GM23338 (cell line): ENCODE measurements at regions not wholly inside any gene's neighbourhood (a gene's known extent, or its start where the extent isn't known, plus 50 kb on each side); places are given as distances from the start of the nearest gene placed in this dataset.

ENCODE experiments used
- EZH2phosphoT487 ChIP-seq: fragments of 200-600 bp; sonication (generic); IDR thresholded peaks from one replicate; pipeline ENCODE4 v1.8.1; 2018; ENCODE audit warnings: antibody characterized with exemption; ENCODE audit not compliant: unreplicated experiment
- POLR2AphosphoS5 ChIP-seq: IDR thresholded peaks from 2 replicates; pipeline ENCODE4 v1.6.1; 2016; ENCODE audit warnings: antibody characterized with exemption, low read depth
- TF ChIP-seq, protein P1 (sequence below): fragments of 250-450 bp; sonication (Bioruptor Pico); IDR thresholded peaks from 2 replicates; pipeline ENCODE4 v1.5.0; 2020; ENCODE audit warnings: mild to moderate bottlenecking, moderate library complexity
- TF ChIP-seq, protein P2 (sequence below), 2 experiments: fragments of 200-600 bp in 1 of 2; sonication (generic) in 1 of 2; conservative IDR thresholded peaks; 2 replicates each; pipeline versions ENCODE4 v1.5.1 to v1.6.1; 2016 to 2017; ENCODE audit warnings: antibody characterized with exemption in 2 of 2, low read depth in 2 of 2, mild to moderate bottlenecking in 2 of 2, moderate library complexity in 1 of 2
- TF ChIP-seq, protein P3 (sequence below): IDR thresholded peaks from 2 replicates; pipeline ENCODE4 v1.6.1; 2016; ENCODE audit warnings: antibody characterized with exemption
- TF ChIP-seq, protein P4 (sequence below): IDR thresholded peaks from one replicate; pipeline ENCODE4 v1.6.1; 2018; ENCODE audit warnings: antibody characterized with exemption; ENCODE audit not compliant: unreplicated experiment

DNA sequence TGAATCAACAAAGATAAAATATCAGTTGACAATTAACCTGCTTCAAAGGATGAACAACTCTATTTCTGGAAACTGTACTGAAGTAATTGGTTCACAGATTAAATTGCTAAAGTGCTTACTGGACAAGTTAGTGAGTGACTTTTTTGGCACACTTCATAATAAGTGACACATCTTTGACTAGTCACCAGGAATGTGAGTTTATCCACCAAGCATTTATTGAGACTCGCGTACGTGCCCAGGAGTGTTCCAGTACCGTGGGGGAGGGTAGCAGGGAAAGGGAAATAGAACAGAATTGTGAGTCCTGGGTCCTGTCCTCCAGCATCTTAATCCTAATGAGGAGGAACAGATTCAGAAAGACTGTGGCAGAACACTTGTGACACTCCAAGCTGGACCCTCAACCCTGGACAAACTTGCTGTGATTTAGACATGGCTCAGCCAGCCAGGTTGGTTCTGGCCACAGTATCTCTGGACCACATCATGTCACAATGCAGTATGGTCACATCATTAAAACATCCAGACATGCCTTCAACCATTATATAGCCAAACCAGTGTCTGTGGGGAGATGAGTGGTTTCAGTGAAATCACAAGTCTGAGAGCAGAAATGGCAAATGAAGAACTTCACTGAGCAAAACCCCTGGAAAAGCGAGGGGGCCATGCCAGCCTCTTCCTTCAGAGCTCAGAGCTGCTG lies 623.1 kb downstream of the BNC2 start (continued):
- TF ChIP-seq, protein P1, sequence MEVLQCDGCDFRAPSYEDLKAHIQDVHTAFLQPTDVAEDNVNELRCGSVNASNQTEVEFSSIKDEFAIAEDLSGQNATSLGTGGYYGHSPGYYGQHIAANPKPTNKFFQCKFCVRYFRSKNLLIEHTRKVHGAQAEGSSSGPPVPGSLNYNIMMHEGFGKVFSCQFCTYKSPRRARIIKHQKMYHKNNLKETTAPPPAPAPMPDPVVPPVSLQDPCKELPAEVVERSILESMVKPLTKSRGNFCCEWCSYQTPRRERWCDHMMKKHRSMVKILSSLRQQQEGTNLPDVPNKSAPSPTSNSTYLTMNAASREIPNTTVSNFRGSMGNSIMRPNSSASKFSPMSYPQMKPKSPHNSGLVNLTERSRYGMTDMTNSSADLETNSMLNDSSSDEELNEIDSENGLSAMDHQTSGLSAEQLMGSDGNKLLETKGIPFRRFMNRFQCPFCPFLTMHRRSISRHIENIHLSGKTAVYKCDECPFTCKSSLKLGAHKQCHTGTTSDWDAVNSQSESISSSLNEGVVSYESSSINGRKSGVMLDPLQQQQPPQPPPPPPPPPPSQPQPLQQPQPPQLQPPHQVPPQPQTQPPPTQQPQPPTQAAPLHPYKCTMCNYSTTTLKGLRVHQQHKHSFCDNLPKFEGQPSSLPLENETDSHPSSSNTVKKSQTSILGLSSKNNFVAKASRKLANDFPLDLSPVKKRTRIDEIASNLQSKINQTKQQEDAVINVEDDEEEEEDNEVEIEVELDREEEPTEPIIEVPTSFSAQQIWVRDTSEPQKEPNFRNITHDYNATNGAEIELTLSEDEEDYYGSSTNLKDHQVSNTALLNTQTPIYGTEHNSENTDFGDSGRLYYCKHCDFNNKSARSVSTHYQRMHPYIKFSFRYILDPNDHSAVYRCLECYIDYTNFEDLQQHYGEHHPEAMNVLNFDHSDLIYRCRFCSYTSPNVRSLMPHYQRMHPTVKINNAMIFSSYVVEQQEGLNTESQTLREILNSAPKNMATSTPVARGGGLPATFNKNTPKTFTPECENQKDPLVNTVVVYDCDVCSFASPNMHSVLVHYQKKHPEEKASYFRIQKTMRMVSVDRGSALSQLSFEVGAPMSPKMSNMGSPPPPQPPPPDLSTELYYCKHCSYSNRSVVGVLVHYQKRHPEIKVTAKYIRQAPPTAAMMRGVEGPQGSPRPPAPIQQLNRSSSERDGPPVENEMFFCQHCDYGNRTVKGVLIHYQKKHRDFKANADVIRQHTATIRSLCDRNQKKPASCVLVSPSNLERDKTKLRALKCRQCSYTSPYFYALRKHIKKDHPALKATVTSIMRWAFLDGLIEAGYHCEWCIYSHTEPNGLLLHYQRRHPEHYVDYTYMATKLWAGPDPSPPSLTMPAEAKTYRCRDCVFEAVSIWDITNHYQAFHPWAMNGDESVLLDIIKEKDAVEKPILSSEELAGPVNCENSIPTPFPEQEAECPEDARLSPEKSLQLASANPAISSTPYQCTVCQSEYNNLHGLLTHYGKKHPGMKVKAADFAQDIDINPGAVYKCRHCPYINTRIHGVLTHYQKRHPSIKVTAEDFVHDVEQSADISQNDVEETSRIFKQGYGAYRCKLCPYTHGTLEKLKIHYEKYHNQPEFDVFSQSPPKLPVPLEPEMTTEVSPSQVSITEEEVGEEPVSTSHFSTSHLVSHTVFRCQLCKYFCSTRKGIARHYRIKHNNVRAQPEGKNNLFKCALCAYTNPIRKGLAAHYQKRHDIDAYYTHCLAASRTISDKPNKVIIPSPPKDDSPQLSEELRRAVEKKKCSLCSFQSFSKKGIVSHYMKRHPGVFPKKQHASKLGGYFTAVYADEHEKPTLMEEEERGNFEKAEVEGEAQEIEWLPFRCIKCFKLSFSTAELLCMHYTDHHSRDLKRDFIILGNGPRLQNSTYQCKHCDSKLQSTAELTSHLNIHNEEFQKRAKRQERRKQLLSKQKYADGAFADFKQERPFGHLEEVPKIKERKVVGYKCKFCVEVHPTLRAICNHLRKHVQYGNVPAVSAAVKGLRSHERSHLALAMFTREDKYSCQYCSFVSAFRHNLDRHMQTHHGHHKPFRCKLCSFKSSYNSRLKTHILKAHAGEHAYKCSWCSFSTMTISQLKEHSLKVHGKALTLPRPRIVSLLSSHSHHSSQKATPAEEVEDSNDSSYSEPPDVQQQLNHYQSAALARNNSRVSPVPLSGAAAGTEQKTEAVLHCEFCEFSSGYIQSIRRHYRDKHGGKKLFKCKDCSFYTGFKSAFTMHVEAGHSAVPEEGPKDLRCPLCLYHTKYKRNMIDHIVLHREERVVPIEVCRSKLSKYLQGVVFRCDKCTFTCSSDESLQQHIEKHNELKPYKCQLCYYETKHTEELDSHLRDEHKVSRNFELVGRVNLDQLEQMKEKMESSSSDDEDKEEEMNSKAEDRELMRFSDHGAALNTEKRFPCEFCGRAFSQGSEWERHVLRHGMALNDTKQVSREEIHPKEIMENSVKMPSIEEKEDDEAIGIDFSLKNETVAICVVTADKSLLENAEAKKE (CRISPR knock-in tag), result no peak
- TF ChIP-seq, protein P2, sequence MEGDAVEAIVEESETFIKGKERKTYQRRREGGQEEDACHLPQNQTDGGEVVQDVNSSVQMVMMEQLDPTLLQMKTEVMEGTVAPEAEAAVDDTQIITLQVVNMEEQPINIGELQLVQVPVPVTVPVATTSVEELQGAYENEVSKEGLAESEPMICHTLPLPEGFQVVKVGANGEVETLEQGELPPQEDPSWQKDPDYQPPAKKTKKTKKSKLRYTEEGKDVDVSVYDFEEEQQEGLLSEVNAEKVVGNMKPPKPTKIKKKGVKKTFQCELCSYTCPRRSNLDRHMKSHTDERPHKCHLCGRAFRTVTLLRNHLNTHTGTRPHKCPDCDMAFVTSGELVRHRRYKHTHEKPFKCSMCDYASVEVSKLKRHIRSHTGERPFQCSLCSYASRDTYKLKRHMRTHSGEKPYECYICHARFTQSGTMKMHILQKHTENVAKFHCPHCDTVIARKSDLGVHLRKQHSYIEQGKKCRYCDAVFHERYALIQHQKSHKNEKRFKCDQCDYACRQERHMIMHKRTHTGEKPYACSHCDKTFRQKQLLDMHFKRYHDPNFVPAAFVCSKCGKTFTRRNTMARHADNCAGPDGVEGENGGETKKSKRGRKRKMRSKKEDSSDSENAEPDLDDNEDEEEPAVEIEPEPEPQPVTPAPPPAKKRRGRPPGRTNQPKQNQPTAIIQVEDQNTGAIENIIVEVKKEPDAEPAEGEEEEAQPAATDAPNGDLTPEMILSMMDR (conservative IDR thresholded peaks at IDR 0.05; ENCODE audit: low read depth in 2 of 2), result no peak
- TF ChIP-seq POLR2AphosphoS5, result no peak
- TF ChIP-seq, protein P3, sequence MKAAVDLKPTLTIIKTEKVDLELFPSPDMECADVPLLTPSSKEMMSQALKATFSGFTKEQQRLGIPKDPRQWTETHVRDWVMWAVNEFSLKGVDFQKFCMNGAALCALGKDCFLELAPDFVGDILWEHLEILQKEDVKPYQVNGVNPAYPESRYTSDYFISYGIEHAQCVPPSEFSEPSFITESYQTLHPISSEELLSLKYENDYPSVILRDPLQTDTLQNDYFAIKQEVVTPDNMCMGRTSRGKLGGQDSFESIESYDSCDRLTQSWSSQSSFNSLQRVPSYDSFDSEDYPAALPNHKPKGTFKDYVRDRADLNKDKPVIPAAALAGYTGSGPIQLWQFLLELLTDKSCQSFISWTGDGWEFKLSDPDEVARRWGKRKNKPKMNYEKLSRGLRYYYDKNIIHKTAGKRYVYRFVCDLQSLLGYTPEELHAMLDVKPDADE, result no peak
- TF ChIP-seq, protein P4, sequence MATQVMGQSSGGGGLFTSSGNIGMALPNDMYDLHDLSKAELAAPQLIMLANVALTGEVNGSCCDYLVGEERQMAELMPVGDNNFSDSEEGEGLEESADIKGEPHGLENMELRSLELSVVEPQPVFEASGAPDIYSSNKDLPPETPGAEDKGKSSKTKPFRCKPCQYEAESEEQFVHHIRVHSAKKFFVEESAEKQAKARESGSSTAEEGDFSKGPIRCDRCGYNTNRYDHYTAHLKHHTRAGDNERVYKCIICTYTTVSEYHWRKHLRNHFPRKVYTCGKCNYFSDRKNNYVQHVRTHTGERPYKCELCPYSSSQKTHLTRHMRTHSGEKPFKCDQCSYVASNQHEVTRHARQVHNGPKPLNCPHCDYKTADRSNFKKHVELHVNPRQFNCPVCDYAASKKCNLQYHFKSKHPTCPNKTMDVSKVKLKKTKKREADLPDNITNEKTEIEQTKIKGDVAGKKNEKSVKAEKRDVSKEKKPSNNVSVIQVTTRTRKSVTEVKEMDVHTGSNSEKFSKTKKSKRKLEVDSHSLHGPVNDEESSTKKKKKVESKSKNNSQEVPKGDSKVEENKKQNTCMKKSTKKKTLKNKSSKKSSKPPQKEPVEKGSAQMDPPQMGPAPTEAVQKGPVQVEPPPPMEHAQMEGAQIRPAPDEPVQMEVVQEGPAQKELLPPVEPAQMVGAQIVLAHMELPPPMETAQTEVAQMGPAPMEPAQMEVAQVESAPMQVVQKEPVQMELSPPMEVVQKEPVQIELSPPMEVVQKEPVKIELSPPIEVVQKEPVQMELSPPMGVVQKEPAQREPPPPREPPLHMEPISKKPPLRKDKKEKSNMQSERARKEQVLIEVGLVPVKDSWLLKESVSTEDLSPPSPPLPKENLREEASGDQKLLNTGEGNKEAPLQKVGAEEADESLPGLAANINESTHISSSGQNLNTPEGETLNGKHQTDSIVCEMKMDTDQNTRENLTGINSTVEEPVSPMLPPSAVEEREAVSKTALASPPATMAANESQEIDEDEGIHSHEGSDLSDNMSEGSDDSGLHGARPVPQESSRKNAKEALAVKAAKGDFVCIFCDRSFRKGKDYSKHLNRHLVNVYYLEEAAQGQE, result no peak
- TF ChIP-seq EZH2phosphoT487, result no peak
